ENCODE measurements at regions not wholly inside any gene's neighbourhood (a gene's known extent, or its start where the extent isn't known, plus 50 kb on each side); places are given as distances from the start of the nearest gene placed in this dataset.

- no peak overlapping the region for H2AFZ ChIP-seq (ENCODE audit: low read length)
- 97% methylated on average over 1 of the region's 1 CpG; no CpG with 5 or more reads in 1 of the 2 experiments for WGBS, 2 experiments (ENCODE audit: extremely low coverage in 1 of 2, insufficient coverage in 1 of 2, insufficient read length in 1 of 2, insufficient replicate concordance in 2 of 2, low coverage in 1 of 2, low lambda C conversion rate in 2 of 2, missing lambda C conversion rate in 1 of 2)
- H3K14ac ChIP-seq (ENCODE audit: insufficient read length): no peak overlapping the region
- no peak overlapping the region for H4K91ac ChIP-seq (replicated peaks; ENCODE audit: insufficient read length, low read length)
- no peak overlapping the region for H3K4ac ChIP-seq (replicated peaks; ENCODE audit: insufficient read length, low read depth, low read length)
- no peak overlapping the region for H3K4me3 ChIP-seq (ENCODE audit: extremely low read depth in 1 of 4, insufficient read depth in 2 of 4, low read depth in 3 of 4, low read length in 4 of 4)
- H2BK120ac ChIP-seq (replicated peaks; ENCODE audit: low read depth, low read length): no peak overlapping the region
- TF ChIP-seq RXRA (IDR thresholded peaks at IDR 0.05; ENCODE audit: insufficient read depth, low read depth, low read length): no peak
- no peak for TF ChIP-seq ZNF274 (IDR thresholded peaks at IDR 0.05; ENCODE audit: borderline replicate concordance, extremely low read depth, low read length)
- H2BK12ac ChIP-seq (ENCODE audit: low read depth, low read length): no peak overlapping the region
- no peak overlapping the region for H2BK5ac ChIP-seq (ENCODE audit: low read depth, low read length)
- DNase-seq (ENCODE audit: low read depth in 1 of 2, low spot score in 2 of 2): no peak
- H2AK5ac ChIP-seq (ENCODE audit: low read depth, low read length): no peak overlapping the region
- no peak overlapping the region for H2BK15ac ChIP-seq (ENCODE audit: low read length)
- H3K18ac ChIP-seq (ENCODE audit: extremely low read depth, low read length): no peak overlapping the region
- FAIRE-seq: no peak
- no peaks in the 10 kb centered on the region for H3K23me2 ChIP-seq (ENCODE audit: low read depth, low read length)
- H3K4me2 ChIP-seq (ENCODE audit: insufficient read depth in 1 of 2, low read depth in 2 of 2, low read length in 2 of 2): no peak overlapping the region
- no peaks in the 10 kb centered on the region for H4K20me1 ChIP-seq (replicated peaks in 1 of 2; ENCODE audit: control insufficient read depth in 1 of 2, insufficient read depth in 2 of 2, low read length in 2 of 2)
- H2BK20ac ChIP-seq (ENCODE audit: low read length): no peak overlapping the region
- no peak overlapping the region for H3K23ac ChIP-seq (ENCODE audit: insufficient read length)
- no peaks in the 10 kb centered on the region for H3K79me1 ChIP-seq (ENCODE audit: low read depth, low read length)
- no peaks in the 10 kb centered on the region for H3K9me3 ChIP-seq (ENCODE audit: insufficient read depth in 2 of 2, low read depth in 1 of 2, low read length in 1 of 2)
- no peak overlapping the region for H4K8ac ChIP-seq (ENCODE audit: extremely low read depth, insufficient read depth, low read length)
- H3K4me1 ChIP-seq (replicated peaks in 1 of 4; ENCODE audit: control insufficient read depth in 3 of 4, insufficient read depth in 4 of 4, low read length in 3 of 4): no peaks in the 10 kb centered on the region
- no peaks in the 10 kb centered on the region for H3K27me3 ChIP-seq (replicated peaks in 1 of 4; ENCODE audit: control insufficient read depth in 3 of 4, extremely low read depth in 1 of 4, insufficient read depth in 3 of 4, low read length in 3 of 4)
- no peak overlapping the region for H3K9ac ChIP-seq (replicated peaks in 1 of 4; ENCODE audit: extremely low read depth in 1 of 4, low read depth in 3 of 4, low read length in 3 of 4)
- no peaks in the 10 kb centered on the region for H3K36me3 ChIP-seq (ENCODE audit: control insufficient read depth in 2 of 4, insufficient read depth in 4 of 4, low read length in 3 of 4)
- POLR2A ChIA-PET (ENCODE audit: partially characterized antibody): no interaction called here
- no peak overlapping the region for H3K56ac ChIP-seq (replicated peaks; ENCODE audit: insufficient read length, low read depth, low read length)
- H4K5ac ChIP-seq (ENCODE audit: insufficient read length, low read depth, low read length): no peak overlapping the region
- H3K79me2 ChIP-seq (ENCODE audit: control insufficient read depth in 1 of 2, insufficient read depth in 2 of 2, low read length in 2 of 2): no peaks in the 10 kb centered on the region
- CTCF ChIA-PET (ENCODE audit: partially characterized antibody): no interaction called here
- H3K27ac ChIP-seq (ENCODE audit: low read depth, low read length): no peak overlapping the region
Observed at GRCh38 chr2:104280216-104280615, 573.7 kb upstream of the POU3F3 start.

Measured in H1 (cell line).